ENCODE measurements at regions not wholly inside any gene's neighbourhood (a gene's known extent, or its start where the extent isn't known, plus 50 kb on each side); places are given as distances from the start of the nearest gene placed in this dataset.
A peak's percentile ranks its signal among the peaks of the same experiment; 100 is the strongest.

DNA sequence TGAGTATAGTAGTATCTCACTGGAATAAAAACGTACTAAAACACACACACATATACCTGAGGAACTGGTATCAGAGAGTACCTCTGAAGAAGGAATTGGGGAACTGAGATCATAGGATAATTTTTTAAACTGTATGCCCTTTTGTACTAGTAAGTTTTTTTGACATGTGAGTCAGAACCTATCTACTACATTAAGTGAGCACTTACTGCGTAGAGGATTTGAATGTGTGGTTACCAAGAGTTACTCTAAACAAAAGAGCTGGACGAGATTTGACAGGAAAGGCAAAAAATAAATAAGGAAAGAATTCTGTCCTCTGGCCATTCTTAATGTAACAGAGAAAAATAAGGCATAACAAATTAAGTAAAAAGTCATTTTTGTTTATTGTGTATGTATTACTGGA lies 546.5 kb upstream of the FAT1 start:
- TF ChIP-seq, protein P1, sequence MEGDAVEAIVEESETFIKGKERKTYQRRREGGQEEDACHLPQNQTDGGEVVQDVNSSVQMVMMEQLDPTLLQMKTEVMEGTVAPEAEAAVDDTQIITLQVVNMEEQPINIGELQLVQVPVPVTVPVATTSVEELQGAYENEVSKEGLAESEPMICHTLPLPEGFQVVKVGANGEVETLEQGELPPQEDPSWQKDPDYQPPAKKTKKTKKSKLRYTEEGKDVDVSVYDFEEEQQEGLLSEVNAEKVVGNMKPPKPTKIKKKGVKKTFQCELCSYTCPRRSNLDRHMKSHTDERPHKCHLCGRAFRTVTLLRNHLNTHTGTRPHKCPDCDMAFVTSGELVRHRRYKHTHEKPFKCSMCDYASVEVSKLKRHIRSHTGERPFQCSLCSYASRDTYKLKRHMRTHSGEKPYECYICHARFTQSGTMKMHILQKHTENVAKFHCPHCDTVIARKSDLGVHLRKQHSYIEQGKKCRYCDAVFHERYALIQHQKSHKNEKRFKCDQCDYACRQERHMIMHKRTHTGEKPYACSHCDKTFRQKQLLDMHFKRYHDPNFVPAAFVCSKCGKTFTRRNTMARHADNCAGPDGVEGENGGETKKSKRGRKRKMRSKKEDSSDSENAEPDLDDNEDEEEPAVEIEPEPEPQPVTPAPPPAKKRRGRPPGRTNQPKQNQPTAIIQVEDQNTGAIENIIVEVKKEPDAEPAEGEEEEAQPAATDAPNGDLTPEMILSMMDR (IDR thresholded peaks at IDR 0.05), result no peak
- no peaks in the 10 kb centered on the region for H3K9me3 ChIP-seq
- H3K4me3 ChIP-seq, result no peak overlapping the region
- H3K36me3 ChIP-seq (ENCODE audit: low read depth), result no peaks in the 10 kb centered on the region
- no peak for DNase-seq
- intact Hi-C loops (cut with DNase I, micrococcal nuclease), result no loop called here
- H3K4me1 ChIP-seq (ENCODE audit: low read depth), result no peaks in the 10 kb centered on the region
- ATAC-seq, result no peak

DNA sequence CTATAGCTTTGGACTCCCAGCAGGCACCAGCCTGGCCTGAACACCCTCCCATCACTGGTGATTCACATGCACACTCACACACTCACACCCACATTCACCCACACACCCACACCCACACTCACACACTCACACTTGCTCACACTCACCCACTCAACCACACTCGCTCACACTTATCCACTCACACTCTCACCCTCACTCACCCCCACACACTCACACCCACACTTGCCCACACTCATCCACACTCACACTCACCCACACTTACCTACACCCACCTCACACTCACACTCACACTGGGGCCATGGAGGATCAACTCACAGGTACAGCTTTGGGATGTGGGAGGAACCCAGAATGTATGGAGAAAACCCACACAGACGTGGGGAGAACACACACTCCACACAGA lies 548.2 kb upstream of the FAT1 start:
- H3K4me3 ChIP-seq, result no peak overlapping the region
- ATAC-seq, result no peak
- DNase-seq, result no peak
- intact Hi-C loops (cut with DNase I, micrococcal nuclease), result no loop called here
- no peaks in the 10 kb centered on the region for H3K36me3 ChIP-seq (ENCODE audit: low read depth)
- H3K9me3 ChIP-seq, result no peaks in the 10 kb centered on the region
- TF ChIP-seq, protein P1 (IDR thresholded peaks at IDR 0.05), result no peak
- H3K4me1 ChIP-seq (ENCODE audit: low read depth), result no peaks in the 10 kb centered on the region

DNA sequence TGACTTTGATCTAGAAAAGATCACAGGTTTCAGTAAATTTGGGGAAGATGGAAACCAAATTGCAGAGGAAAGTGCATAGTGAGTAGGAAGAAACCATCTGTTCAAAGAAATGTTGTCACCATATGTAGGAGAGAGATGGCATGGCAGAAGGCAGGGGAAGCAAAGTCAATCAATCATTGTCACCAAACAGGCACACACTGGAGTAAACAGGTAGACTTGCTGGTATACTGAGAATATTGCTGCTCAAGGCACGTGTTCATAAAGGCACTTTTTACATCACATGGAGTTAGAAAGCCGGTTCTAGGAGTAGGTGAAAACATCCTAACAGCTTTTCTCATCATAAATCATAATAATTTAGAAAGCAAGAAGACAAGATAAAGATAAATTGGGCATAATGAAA lies 550.5 kb upstream of the FAT1 start:
- TF ChIP-seq, protein P1 (IDR thresholded peaks at IDR 0.05), result no peak
- no peak overlapping the region for H3K4me3 ChIP-seq
- H3K9me3 ChIP-seq, result no peaks in the 10 kb centered on the region
- no peak for DNase-seq
- intact Hi-C loops (cut with DNase I, micrococcal nuclease), result no loop called here
- ATAC-seq, result no peak
- no peaks in the 10 kb centered on the region for H3K36me3 ChIP-seq (ENCODE audit: low read depth)
- H3K4me1 ChIP-seq (ENCODE audit: low read depth), result no peaks in the 10 kb centered on the region

DNA sequence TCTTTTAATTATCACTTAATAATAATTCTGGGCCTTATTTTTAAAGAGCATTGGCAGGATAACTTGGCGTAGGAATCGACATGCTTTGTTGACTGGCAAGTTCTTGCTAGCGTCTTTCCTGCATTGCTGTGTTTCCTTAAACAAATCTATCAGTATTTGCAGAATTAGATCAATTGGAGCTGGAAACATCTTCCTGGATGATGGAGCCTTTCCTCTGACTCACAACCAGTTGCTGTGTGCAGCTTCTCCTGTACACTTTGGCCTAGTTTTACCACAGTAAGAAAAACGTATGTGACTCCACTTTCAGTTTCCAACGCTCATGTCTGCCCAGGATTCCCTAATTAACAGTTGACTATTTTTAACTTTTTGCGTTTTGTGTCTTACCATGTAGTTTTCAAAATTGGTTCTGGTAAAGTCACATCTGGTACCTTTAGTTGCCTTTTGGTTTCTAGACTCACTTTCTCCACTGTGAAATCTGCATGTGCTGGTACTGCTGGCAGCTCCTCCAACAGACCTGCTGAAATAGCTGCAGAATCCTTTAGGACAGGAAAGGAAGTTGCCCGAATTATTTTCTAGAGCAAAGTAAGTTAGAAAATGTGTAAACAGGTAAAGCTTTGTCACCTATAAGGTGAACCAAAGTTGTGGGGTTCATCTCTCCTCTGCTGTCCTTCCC lies 553.2 kb upstream of the FAT1 start:
- TF ChIP-seq, protein P1 (IDR thresholded peaks at IDR 0.05), result no peak
- H3K4me3 ChIP-seq, result no peak overlapping the region
- no peaks in the 10 kb centered on the region for H3K9me3 ChIP-seq
- no peaks in the 10 kb centered on the region for H3K4me1 ChIP-seq (ENCODE audit: low read depth)
- H3K36me3 ChIP-seq (ENCODE audit: low read depth), result no peaks in the 10 kb centered on the region
- DNase-seq (no peak), ATAC-seq (peak; percentile 64)
- intact Hi-C loops (cut with DNase I, micrococcal nuclease), result no loop called here

DNA sequence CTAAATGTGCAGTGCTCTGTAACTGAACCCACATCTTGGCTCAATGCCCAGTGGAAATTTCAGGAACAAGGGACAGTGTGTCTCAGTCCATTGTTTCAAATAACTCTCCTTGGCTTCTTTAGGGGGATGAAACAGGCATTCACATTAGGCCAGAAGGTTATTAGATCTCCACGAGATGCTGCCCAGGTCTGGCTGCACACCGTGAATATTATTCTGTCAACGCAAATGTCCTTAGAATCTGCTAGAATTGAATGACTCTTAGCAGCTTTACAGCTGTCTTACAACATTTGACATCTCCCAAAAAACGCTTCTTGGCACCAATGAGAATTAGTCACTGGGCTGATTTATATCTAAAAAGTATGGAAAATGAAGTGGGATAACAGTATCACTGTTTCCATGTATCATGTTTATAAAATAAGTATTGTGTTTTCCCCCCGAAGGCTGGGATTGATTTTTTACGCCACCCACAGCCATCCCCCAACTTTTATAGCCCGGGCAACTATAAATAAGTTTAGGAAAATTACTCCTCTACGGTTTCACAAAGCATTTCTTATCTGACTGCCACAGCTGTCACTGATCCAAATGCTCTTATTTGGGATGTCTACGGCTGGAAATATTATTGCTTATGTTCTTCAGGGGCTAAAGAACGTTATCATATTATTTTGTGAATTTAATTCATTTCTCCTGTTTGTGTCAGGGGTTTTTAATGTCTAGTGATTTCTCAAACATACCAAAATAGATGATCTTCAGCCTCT lies 559.7 kb upstream of the FAT1 start:
- intact Hi-C loops (cut with DNase I, micrococcal nuclease), result no loop called here
- Histone ChIP-seq H3K36me3 (ENCODE audit: low read depth) (no peaks in the 10 kb centered on the region), H3K4me1 (ENCODE audit: low read depth) (no peaks in the 10 kb centered on the region), H3K9me3 (no peaks in the 10 kb centered on the region), H3K4me3 (no peak overlapping the region)
- TF ChIP-seq, protein P1 (IDR thresholded peaks at IDR 0.05), result no peak
- no peak for ATAC-seq
- no peak for DNase-seq
